AG09319 (cell line): ENCODE measurements at regions not wholly inside any gene's neighbourhood (a gene's known extent, or its start where the extent isn't known, plus 50 kb on each side); places are given as distances from the start of the nearest gene placed in this dataset.

Source experiments
- DNase-seq: peaks from one replicate; pipeline ENCODE4 v3.0.0-alpha.2; 2010; ENCODE audit warnings: low read depth; ENCODE audit errors: extremely low read depth
- TF ChIP-seq, protein P1 (sequence below): IDR thresholded peaks from 2 replicates; pipeline ENCODE4 v1.5.1; 2011; ENCODE audit warnings: low read depth, mild to moderate bottlenecking, inconsistent platforms, low read length, moderate library complexity

DNA sequence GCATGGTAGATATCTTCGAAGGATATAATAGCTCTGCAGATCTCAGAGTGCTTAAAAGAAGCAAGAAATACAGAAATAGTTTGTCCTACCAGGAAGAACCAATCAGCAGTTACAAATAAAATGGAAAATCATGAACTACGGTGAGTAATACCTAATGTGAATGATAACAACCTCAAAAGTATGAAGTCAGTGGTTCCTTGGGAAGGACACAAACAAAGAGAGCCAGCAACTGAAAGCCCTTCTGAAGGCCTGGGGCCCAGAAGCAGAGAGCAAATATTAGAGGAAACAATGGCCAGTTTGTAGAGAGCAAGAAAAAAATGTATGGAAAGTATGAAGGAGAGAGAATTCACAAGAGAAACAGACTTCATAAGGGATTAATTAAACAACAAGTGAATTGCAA, 226.8 kb upstream of the CHST9 start:
- DNase-seq, result no peak
- TF ChIP-seq, protein P1, sequence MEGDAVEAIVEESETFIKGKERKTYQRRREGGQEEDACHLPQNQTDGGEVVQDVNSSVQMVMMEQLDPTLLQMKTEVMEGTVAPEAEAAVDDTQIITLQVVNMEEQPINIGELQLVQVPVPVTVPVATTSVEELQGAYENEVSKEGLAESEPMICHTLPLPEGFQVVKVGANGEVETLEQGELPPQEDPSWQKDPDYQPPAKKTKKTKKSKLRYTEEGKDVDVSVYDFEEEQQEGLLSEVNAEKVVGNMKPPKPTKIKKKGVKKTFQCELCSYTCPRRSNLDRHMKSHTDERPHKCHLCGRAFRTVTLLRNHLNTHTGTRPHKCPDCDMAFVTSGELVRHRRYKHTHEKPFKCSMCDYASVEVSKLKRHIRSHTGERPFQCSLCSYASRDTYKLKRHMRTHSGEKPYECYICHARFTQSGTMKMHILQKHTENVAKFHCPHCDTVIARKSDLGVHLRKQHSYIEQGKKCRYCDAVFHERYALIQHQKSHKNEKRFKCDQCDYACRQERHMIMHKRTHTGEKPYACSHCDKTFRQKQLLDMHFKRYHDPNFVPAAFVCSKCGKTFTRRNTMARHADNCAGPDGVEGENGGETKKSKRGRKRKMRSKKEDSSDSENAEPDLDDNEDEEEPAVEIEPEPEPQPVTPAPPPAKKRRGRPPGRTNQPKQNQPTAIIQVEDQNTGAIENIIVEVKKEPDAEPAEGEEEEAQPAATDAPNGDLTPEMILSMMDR, result no peak

DNA sequence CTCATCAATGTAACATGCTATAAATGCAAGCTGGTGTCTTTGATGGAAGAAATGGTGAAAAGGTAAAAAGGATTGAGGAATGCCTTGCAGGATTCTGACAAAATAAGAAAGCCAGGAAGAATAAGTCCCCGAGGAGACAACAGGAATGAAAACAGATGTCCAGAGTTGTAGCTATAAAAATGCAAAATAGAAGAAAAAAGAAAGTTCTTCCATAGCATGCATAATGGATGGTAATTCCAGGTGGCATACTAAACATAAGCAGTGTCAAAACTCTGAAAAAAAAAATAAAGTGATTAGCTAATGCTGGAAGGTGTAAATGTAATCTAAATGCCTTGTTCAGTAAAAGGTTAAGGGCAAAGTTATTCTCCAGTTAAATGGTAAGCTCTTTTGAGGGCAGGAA, 225.9 kb upstream of the CHST9 start:
- DNase-seq, result no peak
- TF ChIP-seq, protein P1, result no peak

DNA sequence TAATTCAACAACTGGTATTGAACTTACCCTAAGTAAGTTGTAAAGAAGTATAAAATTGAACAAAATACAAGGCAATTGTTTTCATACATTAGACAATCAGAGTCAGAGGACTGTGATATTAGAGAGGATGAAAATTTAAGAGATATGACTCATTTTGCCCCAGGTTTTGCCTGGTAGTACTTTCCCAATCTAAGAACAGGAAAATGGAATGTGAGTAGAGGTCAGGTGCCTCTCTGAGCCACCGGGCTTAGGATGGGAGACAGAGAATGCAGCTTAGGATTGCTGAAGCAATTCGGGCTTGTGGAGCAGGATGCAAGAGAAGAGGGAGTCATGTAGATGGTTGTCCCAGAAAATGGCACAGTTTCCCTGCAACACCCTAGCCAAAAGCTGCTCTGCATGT, 219.7 kb upstream of the CHST9 start:
- TF ChIP-seq, protein P1, result no peak
- no peak for DNase-seq

DNA sequence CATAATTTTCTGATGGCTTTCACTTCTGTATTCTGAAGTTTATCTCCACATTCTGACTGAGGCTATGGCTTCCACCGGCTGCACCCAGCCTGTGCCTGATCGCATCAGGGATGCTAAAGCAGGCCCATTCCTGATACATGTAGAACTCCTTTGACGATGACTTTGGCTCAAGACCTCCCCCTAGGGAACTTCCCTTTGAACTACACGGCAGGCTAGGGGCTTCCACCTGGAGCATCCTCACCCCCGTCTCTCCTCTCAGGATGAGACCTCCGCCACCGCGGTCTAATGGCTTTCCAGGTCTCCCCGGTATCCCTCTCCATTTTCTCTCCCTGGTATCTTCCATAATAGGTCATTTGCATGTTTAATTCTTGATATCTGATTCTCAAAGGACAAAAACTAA, 214.9 kb upstream of the CHST9 start:
- DNase-seq, result no peak
- TF ChIP-seq, protein P1, result no peak

DNA sequence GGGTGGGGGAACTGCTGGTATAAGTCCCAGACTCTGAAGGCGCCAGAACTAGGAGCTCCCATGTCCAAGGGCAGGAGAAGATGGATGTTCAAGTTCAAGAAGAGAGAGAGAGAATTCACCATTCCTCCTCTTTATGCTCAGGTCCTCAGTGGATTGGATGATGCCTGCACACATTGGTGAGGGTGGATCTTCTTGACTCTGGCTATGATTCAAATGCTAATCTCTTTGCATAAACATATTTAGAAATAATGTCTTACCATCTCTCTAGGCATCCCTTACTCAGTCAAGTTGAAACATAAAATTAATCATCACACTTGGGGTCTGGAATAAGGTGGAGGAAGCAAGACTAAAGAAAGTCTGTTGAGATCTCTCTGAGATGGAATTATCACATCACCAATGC, 210.6 kb upstream of the CHST9 start:
- no peak for DNase-seq
- TF ChIP-seq, protein P1, result no peak

GRCh38 chr18:27394687-27395086, 209.6 kb upstream of the CHST9 start:
- no peak for DNase-seq
- TF ChIP-seq, protein P1, result no peak

GRCh38 chr18:27382567-27383216, 197.6 kb upstream of the CHST9 start:
- TF ChIP-seq, protein P1, result no peak
- no peak for DNase-seq
